ENCODE measurements at regions not wholly inside any gene's neighbourhood (a gene's known extent, or its start where the extent isn't known, plus 50 kb on each side); places are given as distances from the start of the nearest gene placed in this dataset.

- no peak for TF ChIP-seq GATA2 (IDR thresholded peaks at IDR 0.05; ENCODE audit: low read depth, low read length)
- no peak for TF ChIP-seq GATA3 (IDR thresholded peaks at IDR 0.05; ENCODE audit: low read depth, low read length)
Measured at GRCh38 chr14:94689218-94689984, 77.2 kb downstream of the SERPINA3 start.

Data from SH-SY5Y (cell line).